AG20443 (cell line): ENCODE measurements at regions not wholly inside any gene's neighbourhood (a gene's known extent, or its start where the extent isn't known, plus 50 kb on each side); places are given as distances from the start of the nearest gene placed in this dataset.

Experiments
- DNase-seq: peaks from one replicate; pipeline ENCODE4 v3.0.0; 2012; ENCODE audit warnings: low spot score, mixed read lengths

GRCh38 chr5:61652916-61653315 is 320.9 kb downstream of the ZSWIM6 start:
- no peak for DNase-seq

- no peak for DNase-seq
Observed at GRCh38 chr5:61653807-61654580, 321.9 kb downstream of the ZSWIM6 start.

GRCh38 chr5:61654876-61655275 is 322.8 kb downstream of the ZSWIM6 start:
- DNase-seq: no peak

- no peak for DNase-seq
Observed at GRCh38 chr5:61657010-61657409, 325.0 kb downstream of the ZSWIM6 start.

GRCh38 chr5:61657686-61658085 is 325.6 kb downstream of the ZSWIM6 start:
- no peak for DNase-seq

GRCh38 chr5:61658592-61659008 is 326.5 kb downstream of the ZSWIM6 start:
- DNase-seq: peak; percentile 84

GRCh38 chr5:61659221-61659696 is 327.2 kb downstream of the ZSWIM6 start:
- no peak for DNase-seq

- DNase-seq: no peak
Observed at GRCh38 chr5:61662670-61663069, 330.6 kb downstream of the ZSWIM6 start.

GRCh38 chr5:61666064-61666621 is 334.1 kb downstream of the ZSWIM6 start:
- DNase-seq: no peak

GRCh38 chr5:61667525-61668218 is 335.6 kb downstream of the ZSWIM6 start:
- DNase-seq: peak; percentile 23

GRCh38 chr5:61669531-61669930 is 337.5 kb downstream of the ZSWIM6 start:
- DNase-seq: no peak

GRCh38 chr5:61670941-61671340 is 338.9 kb downstream of the ZSWIM6 start:
- no peak for DNase-seq

- peak; percentile 49 for DNase-seq
Observed at GRCh38 chr5:61673007-61673735, 341.1 kb downstream of the ZSWIM6 start.

GRCh38 chr5:61674378-61674777 is 342.3 kb downstream of the ZSWIM6 start:
- DNase-seq: no peak

GRCh38 chr5:61675015-61675692 is 343.1 kb downstream of the ZSWIM6 start:
- DNase-seq: no peak

GRCh38 chr5:61677220-61677619 is 345.2 kb downstream of the ZSWIM6 start:
- no peak for DNase-seq

- no peak for DNase-seq
Observed at GRCh38 chr5:61678966-61679365, 346.9 kb downstream of the ZSWIM6 start.

- DNase-seq: no peak
Observed at GRCh38 chr5:61679562-61679961, 347.5 kb downstream of the ZSWIM6 start.

GRCh38 chr5:61680247-61680646 is 348.2 kb downstream of the ZSWIM6 start:
- no peak for DNase-seq

GRCh38 chr5:61683148-61683547 is 351.1 kb downstream of the ZSWIM6 start:
- no peak for DNase-seq

GRCh38 chr5:61683926-61684325 is 351.9 kb downstream of the ZSWIM6 start:
- no peak for DNase-seq
